Esophagus muscularis mucosa (tissue), 3 donors: ENCODE measurements at regions not wholly inside any gene's neighbourhood (a gene's known extent, or its start where the extent isn't known, plus 50 kb on each side); places are given as distances from the start of the nearest gene placed in this dataset.

ENCODE experiments used
- CTCF ChIP-seq, 3 experiments: fragments of 200-600 bp in 2 of 3; fragments of 450-650 bp in 1 of 3; sonication (generic) in 2 of 3; IDR thresholded peaks; one replicate each; pipeline ENCODE4 v1.5.1; 2017 to 2019; ENCODE audit warnings: antibody characterized with exemption in 3 of 3, mild to moderate bottlenecking in 2 of 3, moderate library complexity in 1 of 3
- POLR2A ChIP-seq: fragments of 450-650 bp; IDR thresholded peaks from one replicate; pipeline ENCODE4 v1.6.1; 2017; ENCODE audit warnings: antibody characterized with exemption, moderate library complexity, mild to moderate bottlenecking, low read depth
- POLR2AphosphoS5 ChIP-seq, 2 donors: sonication (generic); formaldehyde crosslinking; IDR thresholded peaks; one replicate each; pipeline ENCODE4 v1.6.1; 2017; ENCODE audit warnings: antibody characterized with exemption in 2 of 2

DNA sequence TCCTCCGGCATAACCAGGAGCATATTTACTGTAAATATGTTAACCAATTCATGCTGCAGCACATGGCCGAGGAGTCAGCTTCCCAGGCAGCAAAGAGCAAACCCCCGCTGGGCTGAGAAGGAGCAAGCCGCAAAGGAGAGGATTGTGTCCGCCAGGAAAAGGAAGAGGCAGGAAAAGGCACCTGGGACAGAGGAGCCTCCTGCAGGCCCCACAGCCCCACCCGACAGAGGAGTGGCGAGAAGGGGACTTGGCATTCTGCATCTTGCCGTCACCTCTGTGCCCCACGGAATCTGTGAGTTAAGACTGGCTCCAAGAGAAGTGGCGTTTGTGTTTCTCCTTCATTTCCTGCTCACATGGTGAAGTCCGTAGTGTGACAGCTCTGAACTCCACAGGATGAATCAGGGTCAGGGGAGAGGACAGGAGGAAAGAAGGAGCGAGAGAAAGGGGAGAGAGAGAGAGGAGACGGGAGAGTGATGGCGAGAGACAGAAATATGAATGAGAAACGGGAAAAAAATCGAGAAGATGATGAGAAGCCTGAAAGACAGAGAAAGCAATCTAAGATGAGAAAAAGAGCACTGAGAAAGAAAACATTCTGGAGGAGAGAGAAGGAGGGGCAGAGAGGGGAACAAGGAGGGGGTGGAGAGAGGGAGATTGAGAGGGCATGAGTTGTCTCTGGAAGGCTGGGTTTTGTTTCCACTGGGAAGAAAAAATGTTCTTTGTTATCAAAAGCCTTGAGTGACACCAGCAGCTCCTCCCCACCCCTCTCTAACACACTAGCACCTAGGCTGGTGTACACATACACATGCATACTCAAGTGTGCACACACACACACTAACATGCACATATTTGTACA, 489.6 kb downstream of the MN1 start:
- TF ChIP-seq CTCF (IDR thresholded peaks at IDR 0.05) (no peak), POLR2A (no peak), POLR2AphosphoS5 (IDR thresholded peaks at IDR 0.05) (no peak)
